Heart left ventricle (tissue), 16 donors: ENCODE measurements at regions not wholly inside any gene's neighbourhood (a gene's known extent, or its start where the extent isn't known, plus 50 kb on each side); places are given as distances from the start of the nearest gene placed in this dataset.

Source experiments
- ATAC-seq, 4 donors: fragments of 200-7000 bp; cut with Tn5 transposase; one replicate each; pipeline ENCODE4 v1.9.1; 2020 to 2022; ENCODE audit warnings: moderate library complexity in 4 of 4, mild to moderate bottlenecking in 3 of 4, moderate number of reproducible peaks in 1 of 4
- DNase-seq, 5 donors: peaks; one replicate each; pipeline ENCODE4 v3.0.0-alpha.2; 2020
- H3K27ac ChIP-seq, 12 donors: fragments of 200-600 bp; sonication (generic) in 4 of 12; one replicate each; pipeline versions ENCODE4 v1.5.0 to v1.8.0; 2016 to 2022; ENCODE audit warnings: mild to moderate bottlenecking in 2 of 12
- H3K27me3 ChIP-seq, 9 donors: fragments of 200-600 bp; sonication (generic) in 2 of 9; one replicate each; pipeline versions ENCODE4 v1.5.1 to v1.8.0; 2016 to 2022; ENCODE audit warnings: mild to moderate bottlenecking in 3 of 9
- H3K36me3 ChIP-seq, 9 donors: fragments of 200-600 bp; sonication (generic) in 2 of 9; one replicate each; pipeline versions ENCODE4 v1.5.0 to v1.8.0; 2018 to 2022; ENCODE audit warnings: mild to moderate bottlenecking in 2 of 9
- H3K4me1 ChIP-seq, 12 donors: fragments of 200-600 bp; sonication (generic) in 4 of 12; one replicate each; pipeline versions ENCODE4 v1.5.0 to v1.8.0; 2016 to 2022; ENCODE audit warnings: mild to moderate bottlenecking in 3 of 12
- H3K4me3 ChIP-seq, 12 donors: fragments of 200-600 bp; sonication (generic) in 4 of 12; one replicate each; pipeline versions ENCODE4 v1.5.0 to v1.8.0; 2017 to 2022; ENCODE audit warnings: mild to moderate bottlenecking in 9 of 12, moderate library complexity in 4 of 12
- H3K9me3 ChIP-seq, 12 donors: fragments of 200-600 bp; sonication (generic) in 4 of 12; one replicate each; pipeline versions ENCODE4 v1.5.0 to v1.8.0; 2016 to 2022; ENCODE audit warnings: mild to moderate bottlenecking in 1 of 12
- POLR2A ChIP-seq, 2 donors: fragments of 450-650 bp; IDR thresholded peaks; one replicate each; pipeline ENCODE4 v1.6.1; 2017; ENCODE audit warnings: antibody characterized with exemption in 2 of 2, mild to moderate bottlenecking in 2 of 2, moderate library complexity in 2 of 2
- WGBS, 4 donors: extraction: QIAGEN DNeasy Blood & Tissue Kit in 2 of 4; methylation state at CpG; one replicate each; pipeline versions ENCODE4 v1.1.5 to v1.1.7; 2013 to 2018; 5-methylcytosine and 5-hydroxymethylcytosine counted together
- intact Hi-C, 10 donors: fragments of 100-400 bp; cut with DNase I; formaldehyde crosslinking; loops; one replicate each; pipeline versions ENCODE4 v1.11.1 to v1.14.2; 2022
- TF ChIP-seq, protein P1 (sequence below), 12 donors: fragments of 200-600 bp; sonication (generic) in 4 of 12; IDR thresholded peaks; one replicate each; pipeline versions ENCODE4 v1.5.0 to v1.8.0; 2018 to 2022; ENCODE audit warnings: antibody characterized with exemption in 12 of 12, mild to moderate bottlenecking in 5 of 12
- donor health status: ischemic (EF 13 %, LVEDD 7.1; RV severe dilation, severe dysfunction).
- donor health status: healthy with polysubstance abuse.
- donor health status: DM: no; HTN: yes; CAD: no.
- donor health status: DM: no; HTN: no; CAD: no.
- donor health status: ischemic (EF 25% LVEDD 6.9; RV normal size, moderate dysfunction).
- donor health status: ischemic (EF 25% LVEDD 5.7; RV mildly dilated, moderate dysfunction).
- donor health status: healthy.
- donor health status: DM: yes; HTN: yes; CAD: no.
- donor health status: ischemic (EF 35%, LVEDD 5.7; RV mildly dilated, moderate dysfunction).
- donor health status: nonischemic (EF 11% LVEDD 7.7; RV severe dilation, severe dysfunction).
- donor health status: DM: yes; HTN: yes; CAD: no.
- donor health status: PGD.
- donor health status: ischemic (EF 29% LVEDD 5.4; RV normal size, mild dysfunction).
- donor health status: nonischemic (EF 23%, LVEDD 6.1; RV moderate dilation, normal function).

- no peak for ATAC-seq
- Histone ChIP-seq H3K27ac (no peak overlapping the region), H3K4me1 (no peaks in the 10 kb centered on the region), H3K36me3 (no peaks in the 10 kb centered on the region), H3K4me3 (no peak overlapping the region), H3K9me3 (no peaks in the 10 kb centered on the region), H3K27me3 (peaks cover 0 to 5% (median 0%) of the 10 kb centered on the region in 9 donors)
- DNase-seq = no peak
- TF ChIP-seq, protein P1, sequence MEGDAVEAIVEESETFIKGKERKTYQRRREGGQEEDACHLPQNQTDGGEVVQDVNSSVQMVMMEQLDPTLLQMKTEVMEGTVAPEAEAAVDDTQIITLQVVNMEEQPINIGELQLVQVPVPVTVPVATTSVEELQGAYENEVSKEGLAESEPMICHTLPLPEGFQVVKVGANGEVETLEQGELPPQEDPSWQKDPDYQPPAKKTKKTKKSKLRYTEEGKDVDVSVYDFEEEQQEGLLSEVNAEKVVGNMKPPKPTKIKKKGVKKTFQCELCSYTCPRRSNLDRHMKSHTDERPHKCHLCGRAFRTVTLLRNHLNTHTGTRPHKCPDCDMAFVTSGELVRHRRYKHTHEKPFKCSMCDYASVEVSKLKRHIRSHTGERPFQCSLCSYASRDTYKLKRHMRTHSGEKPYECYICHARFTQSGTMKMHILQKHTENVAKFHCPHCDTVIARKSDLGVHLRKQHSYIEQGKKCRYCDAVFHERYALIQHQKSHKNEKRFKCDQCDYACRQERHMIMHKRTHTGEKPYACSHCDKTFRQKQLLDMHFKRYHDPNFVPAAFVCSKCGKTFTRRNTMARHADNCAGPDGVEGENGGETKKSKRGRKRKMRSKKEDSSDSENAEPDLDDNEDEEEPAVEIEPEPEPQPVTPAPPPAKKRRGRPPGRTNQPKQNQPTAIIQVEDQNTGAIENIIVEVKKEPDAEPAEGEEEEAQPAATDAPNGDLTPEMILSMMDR (IDR thresholded peaks at IDR 0.05) = no peak
- no peak for TF ChIP-seq POLR2A (IDR thresholded peaks at IDR 0.05)
- WGBS, 4 donors = 95 to 96% (median 95%) methylated on average over 8 of the region's 8 CpGs
- intact Hi-C loops = no loop called here
These were observed 232.2 kb downstream of the MYCN start for GRCh38 chr2:16172324-16173175.

- Histone ChIP-seq H3K4me3 (no peak overlapping the region), H3K27me3 (peaks cover 0 to 11% (median 0%) of the 10 kb centered on the region in 9 donors), H3K4me1 (no peaks in the 10 kb centered on the region), H3K36me3 (no peaks in the 10 kb centered on the region), H3K9me3 (no peaks in the 10 kb centered on the region), H3K27ac (no peak overlapping the region)
- TF ChIP-seq, protein P1 (IDR thresholded peaks at IDR 0.05) = no peak
- no peak for TF ChIP-seq POLR2A (IDR thresholded peaks at IDR 0.05)
- intact Hi-C loops = no loop called here
- ATAC-seq = no peak
- WGBS, 4 donors = 90 to 95% (median 92%) methylated on average over 3 of the region's 3 CpGs
- no peak for DNase-seq
These were observed 231.1 kb downstream of the MYCN start for GRCh38 chr2:16171425-16171920.

DNA sequence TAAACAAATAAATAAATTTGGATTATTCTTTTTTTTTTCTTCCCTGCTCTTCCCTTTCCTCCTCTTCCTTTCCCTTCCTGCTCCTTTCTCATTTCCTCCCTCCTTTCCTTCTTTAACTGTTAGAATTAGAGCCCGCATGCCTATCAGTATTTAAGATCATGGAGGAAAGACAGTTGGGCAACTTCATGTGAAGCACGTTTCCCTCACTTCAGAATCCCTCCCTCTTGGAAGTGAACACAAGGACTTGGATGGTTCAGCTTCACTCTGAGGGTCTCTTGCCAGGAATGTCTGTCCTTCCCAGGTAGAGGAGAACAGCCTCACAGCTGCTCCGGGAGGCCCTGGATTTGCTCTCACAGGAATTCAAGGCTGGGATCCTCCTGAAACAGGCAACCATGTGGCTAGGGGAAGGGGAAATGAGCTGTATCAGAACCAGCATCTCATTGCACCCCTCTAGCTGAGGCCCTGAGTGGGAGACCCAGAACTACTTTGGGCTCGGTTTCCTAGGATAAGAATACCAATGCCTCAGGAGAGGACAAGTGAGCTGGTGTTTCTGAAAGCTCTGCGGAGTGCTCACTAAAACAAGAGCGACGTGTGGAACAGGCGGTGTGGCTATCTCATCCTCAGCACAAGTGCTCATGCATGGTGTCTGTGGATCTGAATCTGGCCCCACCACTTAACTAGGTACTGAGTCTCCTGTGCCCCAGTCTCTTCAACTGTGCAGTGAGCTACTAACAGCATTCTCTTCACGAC is 230.5 kb downstream of the MYCN start:
- WGBS, 4 donors = 78 to 81% (median 79%) methylated on average over 9 of the region's 9 CpGs
- H3K9me3 ChIP-seq = no peaks in the 10 kb centered on the region
- DNase-seq = no peak
- peaks cover 0 to 14% (median 0%) of the 10 kb centered on the region in 9 donors for H3K27me3 ChIP-seq
- no peak overlapping the region for H3K27ac ChIP-seq
- TF ChIP-seq, protein P1 (IDR thresholded peaks at IDR 0.05) = no peak
- TF ChIP-seq POLR2A (IDR thresholded peaks at IDR 0.05) = no peak
- H3K36me3 ChIP-seq = no peaks in the 10 kb centered on the region
- intact Hi-C loops = no loop called here
- ATAC-seq = no peak
- no peak overlapping the region for H3K4me3 ChIP-seq
- H3K4me1 ChIP-seq = no peaks in the 10 kb centered on the region

DNA sequence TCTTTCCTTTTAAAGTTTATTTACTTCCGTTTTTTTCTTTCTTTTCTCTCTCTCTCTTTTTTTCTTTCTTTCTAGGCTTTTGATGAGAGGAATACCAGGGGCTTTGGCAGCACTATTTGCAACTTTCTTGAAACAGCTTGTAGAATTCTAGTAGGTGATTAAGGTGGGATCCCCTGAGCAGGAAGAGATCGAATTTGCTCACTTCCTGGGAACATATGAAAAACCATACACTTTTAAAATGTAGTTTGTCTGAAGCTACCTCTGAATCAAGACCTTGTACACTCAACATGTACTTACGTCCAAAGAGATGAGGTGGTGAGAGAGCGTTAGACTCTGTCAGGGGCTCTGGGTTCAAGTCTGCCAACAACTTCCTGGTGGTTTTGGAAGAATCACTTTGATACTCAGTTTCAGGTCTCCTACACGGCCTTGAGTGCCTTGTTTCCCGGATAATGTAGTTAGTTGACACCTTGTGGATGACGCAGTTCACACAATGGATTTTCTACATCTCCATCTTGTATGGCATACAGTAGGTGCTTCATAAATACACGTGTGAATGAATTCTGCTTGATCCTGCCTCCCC is 229.1 kb downstream of the MYCN start:
- Histone ChIP-seq H3K27me3 (peaks cover 0 to 18% (median 0%) of the 10 kb centered on the region in 9 donors), H3K27ac (no peak overlapping the region), H3K9me3 (no peaks in the 10 kb centered on the region), H3K4me1 (no peaks in the 10 kb centered on the region), H3K4me3 (no peak overlapping the region), H3K36me3 (no peaks in the 10 kb centered on the region)
- intact Hi-C loops = no loop called here
- DNase-seq (no peak), ATAC-seq (no peak)
- TF ChIP-seq, protein P1 (IDR thresholded peaks at IDR 0.05) = no peak
- TF ChIP-seq POLR2A (IDR thresholded peaks at IDR 0.05) = no peak
- 80 to 89% (median 84%) methylated on average over 8 of the region's 8 CpGs for WGBS, 4 donors
